Amniotic epithelial cell (primary cell): ENCODE measurements at regions not wholly inside any gene's neighbourhood (a gene's known extent, or its start where the extent isn't known, plus 50 kb on each side); places are given as distances from the start of the nearest gene placed in this dataset.
"Not testable (repeated sequence)": the region's sequence is repeated elsewhere in the genome, so short reads cannot be mapped to it uniquely, and the experiment has no call there.

ENCODE experiments used
- DNase-seq: peaks from one replicate; pipeline ENCODE4 v3.0.0-alpha.2; 2010; ENCODE audit warnings: low read depth

DNA sequence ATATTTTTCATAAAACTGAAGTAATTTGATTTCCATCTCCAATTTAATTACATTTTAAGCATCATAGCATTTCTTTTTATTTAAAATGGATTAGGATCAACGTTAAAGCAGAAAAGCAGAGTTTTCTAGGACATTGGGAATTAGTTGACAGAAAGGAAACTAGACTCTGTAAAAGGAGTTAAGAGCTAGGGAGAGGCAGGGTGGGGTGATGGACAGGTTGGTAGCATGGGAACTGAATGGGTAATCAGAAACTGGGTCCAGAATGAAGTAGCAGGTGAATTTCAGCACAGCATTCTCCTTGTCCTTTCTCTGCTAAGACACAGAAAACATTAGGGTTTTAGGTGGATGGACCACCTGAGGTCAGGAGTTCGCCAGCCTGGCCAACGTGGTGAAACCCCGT is 97.6 kb downstream of the ANAPC4 start:
- DNase-seq = no peak

- DNase-seq = no peak
Measured at GRCh38 chr4:25477221-25477620, 100.2 kb downstream of the ANAPC4 start.

DNA sequence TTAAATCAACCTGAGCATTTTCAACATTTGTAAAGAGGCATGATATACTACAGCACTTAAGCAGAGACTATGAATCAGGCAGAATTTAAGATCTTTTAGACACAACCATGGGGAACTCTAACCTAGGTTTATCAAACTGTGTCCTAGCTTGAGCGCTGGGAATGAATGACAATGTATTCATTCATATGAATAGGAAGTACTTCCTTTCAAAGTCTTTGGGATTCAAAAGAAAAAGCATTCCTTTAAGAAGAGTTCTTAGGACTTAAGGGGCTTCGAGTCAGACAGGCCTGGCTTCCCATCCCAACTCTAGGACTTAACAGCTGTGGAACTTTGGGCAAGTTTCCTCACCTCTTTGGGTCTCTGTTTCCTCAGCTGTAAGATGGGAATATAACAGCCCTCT is 104.6 kb downstream of the ANAPC4 start:
- DNase-seq = no peak

DNA sequence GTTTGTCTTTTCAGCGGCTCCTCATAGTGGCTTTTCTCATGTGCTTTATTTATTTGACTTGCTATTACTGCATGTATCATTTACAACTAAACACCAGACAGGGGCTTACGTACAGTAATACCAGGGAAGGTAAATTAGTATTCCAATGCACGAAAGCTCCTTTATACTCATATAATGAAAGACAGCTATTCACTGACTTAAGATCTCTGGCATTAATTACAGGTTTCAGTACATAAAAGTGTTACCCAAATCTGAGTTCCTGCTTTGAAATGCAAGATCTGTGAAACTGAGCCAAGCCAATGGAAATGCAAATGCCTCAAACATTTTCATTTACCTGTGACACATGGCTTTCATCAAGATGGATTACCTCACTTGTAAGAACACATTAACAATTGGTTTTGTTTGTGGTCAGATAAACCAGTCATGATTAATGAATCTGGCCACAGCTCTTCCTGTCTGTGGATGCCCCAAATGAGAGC is 107.2 kb downstream of the ANAPC4 start:
- DNase-seq = peak; percentile 66

DNA sequence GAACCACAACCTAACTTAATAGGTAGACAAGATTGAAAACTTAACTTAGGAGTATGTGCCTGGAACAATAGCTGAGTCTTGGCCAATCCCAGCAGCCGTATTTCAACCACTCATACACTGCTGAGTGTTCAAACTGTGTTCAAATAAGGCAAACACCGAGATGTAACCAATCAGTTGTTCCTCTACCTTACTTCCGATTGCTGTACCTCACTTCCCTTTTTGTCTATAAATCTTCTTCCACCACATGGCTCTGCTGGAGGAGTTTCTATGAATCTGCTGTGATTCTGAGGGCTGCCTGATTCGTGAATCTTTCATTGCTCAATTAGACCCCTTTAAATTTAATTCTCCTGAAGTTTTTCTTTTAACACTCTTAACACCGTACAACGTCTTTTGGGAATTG is 108.0 kb downstream of the ANAPC4 start:
- DNase-seq = no peak

DNA sequence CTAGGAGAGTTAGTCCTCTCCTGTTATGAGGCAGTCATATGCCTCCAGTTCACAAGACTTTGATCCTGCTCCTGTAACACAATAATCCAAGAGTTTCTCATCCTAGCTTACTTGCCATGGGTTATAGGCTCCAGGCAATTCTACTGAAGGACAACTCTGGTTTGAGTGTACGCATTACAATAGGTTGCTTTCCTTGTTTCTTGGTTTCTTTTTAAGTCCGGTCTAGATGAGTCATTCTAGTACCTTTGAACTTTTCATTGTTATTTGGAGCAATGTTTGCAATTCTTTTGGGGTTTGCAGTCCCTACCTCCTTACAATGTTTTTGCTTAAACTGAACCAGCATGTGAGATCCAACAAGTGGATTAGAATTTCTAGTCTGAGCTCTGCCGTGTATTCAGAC is 109.1 kb downstream of the ANAPC4 start:
- no peak for DNase-seq

DNA sequence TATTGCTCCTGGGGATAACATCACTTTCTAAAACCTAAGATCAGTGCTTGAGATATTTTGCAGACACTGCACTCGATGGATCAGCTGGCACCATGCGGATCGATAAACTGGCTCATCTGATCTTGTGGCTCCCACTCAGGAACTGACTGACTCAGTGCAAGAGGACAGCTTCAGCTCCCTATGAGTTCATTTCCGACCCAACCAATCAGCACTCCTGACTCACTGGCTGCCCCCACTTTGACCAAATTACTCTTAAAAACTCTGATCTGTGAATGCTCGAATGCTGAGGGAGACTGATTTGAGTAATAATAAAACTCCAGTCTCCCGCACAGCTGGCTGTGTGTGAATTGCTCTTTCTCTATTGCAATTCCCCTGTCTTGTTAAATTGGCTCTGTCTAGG is 110.1 kb downstream of the ANAPC4 start:
- no peak for DNase-seq

- DNase-seq = no peak
Measured at GRCh38 chr4:25489253-25489797, 112.3 kb downstream of the ANAPC4 start.

- DNase-seq = no peak
Measured at GRCh38 chr4:25493466-25493865, 116.4 kb downstream of the ANAPC4 start.

DNA sequence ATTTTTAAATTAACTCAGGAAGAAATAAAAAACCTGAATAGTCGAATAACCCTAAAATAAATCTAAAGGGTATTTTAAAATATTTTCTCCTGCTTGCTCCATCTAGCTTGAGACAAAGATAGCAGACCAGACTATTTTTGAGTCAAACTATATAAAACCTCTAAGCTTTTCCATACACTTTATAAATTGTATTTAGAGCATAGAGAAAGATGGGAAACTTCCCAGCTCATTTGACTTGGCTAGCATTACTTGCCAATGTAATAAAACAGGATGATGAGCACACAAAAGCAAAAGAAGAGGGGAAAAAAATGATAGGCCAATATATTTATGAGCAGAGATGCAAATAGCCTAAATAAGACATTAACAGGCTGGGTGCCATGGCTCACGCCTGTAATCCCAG is 117.1 kb downstream of the ANAPC4 start:
- DNase-seq = no peak

- DNase-seq = no peak
Measured at GRCh38 chr4:25500626-25501316, 123.7 kb downstream of the ANAPC4 start.

- DNase-seq = no peak
Measured at GRCh38 chr4:25502115-25502514, 125.1 kb downstream of the ANAPC4 start.

DNA sequence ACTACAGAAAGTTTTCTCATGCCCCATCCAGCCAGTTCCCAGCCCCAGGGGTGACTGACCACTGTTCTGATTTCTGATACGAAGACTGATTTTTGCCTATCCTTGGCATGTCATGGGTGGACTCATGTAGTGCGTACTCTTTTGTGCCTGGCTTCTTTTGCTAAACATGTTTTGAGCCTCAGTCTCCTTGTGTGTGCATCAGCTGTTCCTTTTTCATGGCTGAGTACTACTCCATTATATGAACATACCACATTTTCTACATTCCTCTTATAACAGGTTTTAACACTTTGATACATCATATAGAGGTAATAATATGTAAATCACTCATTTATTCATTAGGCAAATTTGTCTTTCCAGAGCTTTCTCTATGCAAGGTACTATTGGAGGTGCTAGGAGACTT is 126.7 kb downstream of the ANAPC4 start:
- DNase-seq = no peak

GRCh38 chr4:25504932-25505636 is 128.0 kb downstream of the ANAPC4 start:
- DNase-seq = no peak

DNA sequence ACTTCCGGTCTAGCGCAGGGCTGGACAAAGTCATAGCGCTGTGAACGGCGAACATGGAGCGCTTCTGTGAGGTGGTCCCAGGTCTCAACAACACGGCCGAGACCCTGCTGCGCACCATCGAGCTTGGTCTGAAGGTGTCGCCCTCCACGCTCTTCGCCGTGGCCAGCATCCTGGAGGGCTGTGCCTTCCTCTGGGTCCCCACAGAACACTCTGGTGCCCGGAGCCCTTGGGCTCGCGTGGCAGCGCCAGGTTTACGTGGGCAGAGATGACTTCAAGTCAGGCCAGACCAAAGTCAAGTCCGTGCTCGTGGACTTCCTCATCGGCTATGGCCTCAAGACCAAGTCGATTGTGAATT is 128.6 kb downstream of the ANAPC4 start:
- DNase-seq = no peak

DNA sequence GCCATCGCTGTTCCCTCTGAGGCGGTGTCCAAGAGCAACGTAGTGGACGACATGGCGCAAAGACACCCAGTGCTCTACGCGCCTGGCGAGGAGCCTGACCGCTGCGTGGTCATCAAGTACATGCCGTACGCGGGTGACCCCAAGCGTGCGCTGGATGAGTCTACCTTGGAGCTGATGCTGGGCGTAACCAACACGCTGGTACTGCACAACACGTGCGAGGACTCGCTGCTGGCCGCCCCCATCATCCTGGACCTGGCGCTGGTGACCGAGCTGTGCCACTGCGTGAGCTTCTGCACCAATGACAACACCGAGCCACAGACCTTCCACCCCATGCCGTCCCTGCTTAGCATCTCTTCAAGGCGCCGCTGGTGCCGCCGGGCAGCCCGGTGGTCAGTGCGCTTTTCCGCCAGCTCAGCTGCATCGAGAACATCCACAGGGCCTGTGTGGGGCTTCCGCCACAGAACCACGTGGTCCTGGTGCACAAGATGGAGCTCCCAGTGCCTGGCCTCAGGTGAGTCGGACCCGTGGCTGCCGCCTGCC is 129.0 kb downstream of the ANAPC4 start:
- DNase-seq = no peak

GRCh38 chr4:25509646-25510045 is 132.6 kb downstream of the ANAPC4 start:
- no peak for DNase-seq

DNA sequence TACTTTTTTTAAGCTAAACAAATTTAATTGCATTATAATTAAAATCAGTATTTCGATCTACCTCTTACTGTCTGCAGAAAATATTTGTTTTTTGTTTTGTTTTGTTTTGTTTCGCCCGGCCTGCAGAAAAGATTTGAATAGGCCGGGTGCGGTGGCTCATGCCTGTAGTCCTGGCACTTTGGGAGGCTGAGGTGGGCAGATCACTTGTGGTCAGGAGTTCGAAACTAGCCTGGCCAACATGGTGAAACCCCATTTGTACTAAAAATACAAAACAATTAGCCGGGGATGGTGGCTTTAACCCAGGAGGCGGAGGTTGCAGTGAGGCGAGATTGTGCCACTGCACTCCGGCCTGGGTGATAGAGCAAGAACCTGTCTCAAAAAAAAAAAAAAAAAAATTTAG is 134.8 kb downstream of the ANAPC4 start:
- not testable (repeated sequence) for DNase-seq

DNA sequence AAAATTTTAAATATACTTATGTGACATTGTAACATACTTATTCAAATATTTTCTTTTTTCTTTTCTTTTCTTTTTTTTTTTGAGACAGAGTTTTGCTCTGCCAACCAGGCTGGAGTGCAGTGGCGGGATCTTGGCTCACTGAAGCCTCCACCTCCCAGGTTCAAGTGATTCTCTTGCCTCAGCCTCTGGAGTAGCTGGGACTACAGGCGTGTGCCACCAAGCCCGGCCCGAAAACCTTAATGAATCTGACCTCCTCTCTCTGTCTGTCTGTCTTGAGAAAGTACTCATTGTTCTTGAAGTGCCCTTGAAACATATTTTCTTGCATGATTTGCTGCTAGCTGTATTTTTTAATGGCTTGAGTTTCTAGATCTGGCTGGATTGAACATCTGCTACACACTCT is 136.8 kb downstream of the ANAPC4 start:
- no peak for DNase-seq

- DNase-seq = no peak
Measured at GRCh38 chr4:25523405-25523804, 132.2 kb upstream of the SLC34A2 start.

DNA sequence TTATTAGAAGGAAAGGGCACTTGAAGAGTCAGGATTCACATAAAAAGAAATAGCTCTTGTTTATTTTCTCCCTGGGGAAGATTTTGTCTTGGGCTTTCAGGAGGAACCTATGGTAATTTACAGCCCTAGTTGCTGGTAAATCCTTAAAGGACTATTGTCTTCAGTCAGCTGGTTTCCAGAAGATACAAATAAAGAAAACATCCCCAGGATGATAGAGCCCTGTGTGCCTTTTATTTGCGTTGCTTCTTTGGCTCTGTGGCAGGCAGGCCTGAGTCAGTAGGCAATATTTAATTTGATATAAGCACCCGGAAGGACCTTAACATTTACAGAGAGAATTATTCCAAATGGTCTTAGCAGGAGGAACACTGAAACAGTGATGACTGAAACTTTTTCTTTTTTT is 131.0 kb upstream of the SLC34A2 start:
- no peak for DNase-seq

DNA sequence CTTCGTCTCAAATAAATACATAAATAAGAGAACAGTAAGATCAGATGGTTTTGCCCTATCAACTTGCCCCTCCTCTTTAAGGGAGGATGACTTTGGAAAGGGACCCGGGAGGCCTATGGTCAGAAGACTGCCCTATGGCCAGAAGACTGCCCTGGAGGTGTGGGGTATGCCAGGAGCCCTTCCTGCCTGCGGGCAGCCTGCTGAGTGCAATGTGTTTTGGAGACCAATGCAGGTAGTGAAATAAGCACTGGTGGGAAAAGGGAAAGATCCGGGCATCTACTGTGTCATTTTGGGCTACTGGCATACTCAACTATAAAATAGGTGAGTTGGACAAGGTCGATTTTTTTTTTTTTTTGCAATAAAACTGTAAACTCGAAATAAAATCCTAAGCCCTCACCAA is 129.8 kb upstream of the SLC34A2 start:
- DNase-seq = no peak

GRCh38 chr4:25527034-25527433 is 128.6 kb upstream of the SLC34A2 start:
- DNase-seq = peak; percentile 65
